ENCODE measurements at regions not wholly inside any gene's neighbourhood (a gene's known extent, or its start where the extent isn't known, plus 50 kb on each side); places are given as distances from the start of the nearest gene placed in this dataset.
"Not testable (repeated sequence)": the region's sequence is repeated elsewhere in the genome, so short reads cannot be mapped to it uniquely, and the experiment has no call there.

GRCh38 chr1:234836776-234837357 lies 226.9 kb upstream of the IRF2BP2 start:
- DNase-seq: no peak

DNA sequence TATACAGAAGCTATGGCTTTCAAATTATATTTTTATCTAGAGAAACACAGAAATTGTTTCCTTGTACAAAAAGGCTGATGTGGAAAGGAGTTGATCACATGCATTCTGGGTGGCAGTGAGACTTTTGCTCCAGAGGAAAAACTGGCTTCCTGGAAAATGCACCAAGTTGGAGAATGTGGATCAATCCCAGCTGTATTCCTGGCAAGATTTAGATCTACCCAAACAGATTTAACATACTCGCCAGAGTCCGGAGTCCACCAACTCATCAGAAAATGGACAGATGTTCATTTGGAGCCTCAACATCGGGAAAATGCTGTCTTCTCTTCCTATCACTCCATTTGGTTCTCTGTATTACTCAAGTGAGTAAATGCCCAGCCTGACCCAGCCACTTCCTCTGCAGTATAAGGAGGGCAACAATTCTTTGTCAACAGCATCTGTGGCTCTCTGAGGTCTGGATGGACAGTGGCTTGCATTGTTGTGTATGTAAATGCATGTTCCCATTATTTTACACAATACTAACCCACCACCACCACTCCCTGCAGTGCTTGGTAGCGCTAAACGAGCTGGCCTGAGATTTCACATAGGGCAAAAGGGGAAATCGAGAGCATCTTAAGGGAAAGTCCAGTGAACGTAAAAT lies 226.2 kb upstream of the IRF2BP2 start:
- no peak for DNase-seq

- no peak for DNase-seq
Measured at GRCh38 chr1:234835239-234835638, 225.3 kb upstream of the IRF2BP2 start.

GRCh38 chr1:234833646-234834045 lies 223.7 kb upstream of the IRF2BP2 start:
- DNase-seq: no peak

DNA sequence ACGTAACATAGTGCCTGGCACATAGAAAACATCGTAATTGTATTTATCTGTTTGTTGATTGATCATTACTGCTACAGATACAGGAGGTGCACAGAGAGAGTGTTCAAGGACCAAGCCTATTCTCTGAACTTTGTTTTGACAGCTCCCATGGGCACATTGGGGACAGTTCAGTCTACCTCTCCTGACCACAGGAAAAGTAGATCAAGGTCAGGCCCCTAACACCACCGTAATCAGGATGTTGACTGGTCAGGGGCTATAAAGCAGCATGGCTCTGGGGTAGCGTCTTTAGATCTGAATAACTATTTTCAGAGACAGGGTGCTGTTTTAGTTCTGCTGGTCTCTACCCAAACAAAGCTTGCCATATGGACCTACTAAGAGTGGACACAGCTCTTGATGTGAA lies 223.1 kb upstream of the IRF2BP2 start:
- DNase-seq: no peak

DNA sequence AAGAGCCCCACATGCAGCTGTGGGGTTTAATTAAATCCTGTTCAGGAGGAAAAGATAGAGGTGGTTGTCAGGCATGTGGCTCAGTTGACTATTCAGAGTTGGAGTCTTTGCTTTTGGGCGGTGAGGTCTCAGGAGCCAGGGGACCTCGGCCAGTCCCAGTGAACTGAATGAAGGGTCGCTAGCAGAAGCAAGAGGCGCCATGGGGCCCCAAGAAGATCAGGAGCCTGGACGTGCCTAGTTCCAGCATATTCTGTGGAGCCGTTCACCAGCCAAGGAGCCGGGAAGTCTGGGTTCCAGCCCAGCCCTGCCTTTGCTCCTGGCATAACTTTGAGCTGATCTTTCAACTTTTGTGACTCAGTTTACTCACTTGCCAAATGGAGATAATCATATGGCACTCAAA lies 217.7 kb upstream of the IRF2BP2 start:
- no peak for DNase-seq

DNA sequence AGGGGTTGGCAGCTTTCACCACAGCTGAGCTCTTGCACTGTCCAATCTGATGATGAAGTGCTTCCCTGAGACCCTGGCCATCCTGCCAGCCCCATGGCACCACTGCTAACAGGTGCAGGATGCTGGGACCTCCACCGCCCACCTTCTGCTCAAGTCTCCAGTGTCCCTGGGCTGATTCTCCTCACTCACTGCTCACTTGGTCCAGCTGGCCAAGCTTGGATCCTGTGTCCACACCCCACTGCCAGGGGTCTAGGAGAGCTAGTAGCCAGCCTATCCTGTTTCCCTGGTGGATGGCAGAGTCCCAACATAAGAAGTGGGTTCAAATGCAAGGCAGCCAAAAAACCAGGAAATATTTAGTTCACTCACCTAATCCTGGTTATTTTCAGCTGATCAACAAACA lies 217.2 kb upstream of the IRF2BP2 start:
- DNase-seq: no peak

GRCh38 chr1:234826352-234826751 lies 216.4 kb upstream of the IRF2BP2 start:
- DNase-seq: no peak

DNA sequence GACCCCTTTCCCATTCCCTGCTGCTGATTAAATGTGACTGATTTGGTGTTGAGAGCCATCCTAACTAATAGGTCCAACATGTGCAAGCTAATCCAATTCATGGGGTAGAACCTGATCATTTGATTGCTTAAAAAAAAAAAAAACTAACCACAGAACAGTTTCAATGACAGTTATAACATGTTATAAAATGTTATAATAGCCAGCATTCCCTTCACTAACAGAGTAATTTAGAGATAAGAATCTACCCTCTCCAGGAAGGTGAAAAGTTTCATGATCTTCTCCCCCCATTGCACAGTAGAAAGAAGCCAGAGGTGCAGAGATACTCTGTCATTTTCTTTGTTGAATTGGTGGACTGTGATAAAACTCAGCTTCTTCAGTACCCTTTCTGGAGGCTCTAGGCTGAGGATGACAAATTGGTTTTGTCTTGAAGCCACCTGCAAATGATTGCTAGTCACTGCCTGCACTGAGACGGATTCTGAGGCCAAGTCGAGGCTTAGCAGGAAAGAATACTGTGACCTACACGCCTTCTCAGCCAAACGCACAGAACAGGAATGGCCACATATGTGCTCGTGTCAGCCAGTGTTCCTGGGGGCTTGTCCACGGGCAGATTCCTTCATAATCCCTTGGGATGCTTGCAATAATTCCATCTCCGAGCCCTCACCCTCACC lies 215.7 kb upstream of the IRF2BP2 start:
- DNase-seq: no peak

- not testable (repeated sequence) for DNase-seq
Measured at GRCh38 chr1:234824836-234825235, 214.9 kb upstream of the IRF2BP2 start.

- DNase-seq: no peak
Measured at GRCh38 chr1:234823191-234824176, 213.5 kb upstream of the IRF2BP2 start.

DNA sequence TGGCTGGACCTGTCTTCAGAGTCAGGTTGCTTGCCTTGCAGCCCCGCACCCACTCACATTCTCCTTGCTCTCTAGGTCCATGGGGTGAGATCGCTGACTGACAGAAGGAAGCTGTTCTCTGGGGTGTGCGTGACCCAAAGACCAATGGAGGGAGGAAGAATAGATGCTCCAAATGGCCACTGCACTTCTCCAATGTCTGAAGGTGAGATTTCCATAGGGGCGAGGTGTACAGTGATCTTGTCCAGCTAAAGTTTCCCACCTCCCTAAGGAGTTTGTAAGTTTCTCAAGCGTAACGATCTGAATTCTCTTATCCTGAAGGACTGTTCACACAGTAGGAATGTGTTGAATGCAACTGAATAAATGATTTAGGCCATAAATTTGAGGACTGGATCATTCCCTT lies 211.9 kb upstream of the IRF2BP2 start:
- no peak for DNase-seq

DNA sequence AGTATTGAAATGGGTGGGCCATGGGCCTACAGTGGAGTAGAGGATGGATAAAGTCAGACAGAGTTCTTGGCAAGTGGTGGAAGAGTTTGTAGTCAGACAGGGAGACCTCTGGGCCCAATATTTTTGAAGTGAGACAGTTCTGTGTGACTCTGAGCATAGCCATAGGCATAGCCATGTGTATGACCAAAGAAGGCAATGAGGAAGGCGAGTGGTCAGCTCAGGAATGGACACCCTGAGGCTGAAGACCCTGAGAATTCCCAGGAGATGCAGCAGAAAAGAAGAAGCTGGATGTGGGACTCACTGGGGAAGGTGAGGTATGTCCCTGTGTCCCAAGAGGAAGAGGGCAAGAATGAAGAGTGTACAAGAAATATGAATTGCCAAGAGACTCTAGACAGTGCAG lies 210.6 kb upstream of the IRF2BP2 start:
- no peak for DNase-seq

- not testable (repeated sequence) for DNase-seq
Measured at GRCh38 chr1:234819845-234820244, 209.9 kb upstream of the IRF2BP2 start.

DNA sequence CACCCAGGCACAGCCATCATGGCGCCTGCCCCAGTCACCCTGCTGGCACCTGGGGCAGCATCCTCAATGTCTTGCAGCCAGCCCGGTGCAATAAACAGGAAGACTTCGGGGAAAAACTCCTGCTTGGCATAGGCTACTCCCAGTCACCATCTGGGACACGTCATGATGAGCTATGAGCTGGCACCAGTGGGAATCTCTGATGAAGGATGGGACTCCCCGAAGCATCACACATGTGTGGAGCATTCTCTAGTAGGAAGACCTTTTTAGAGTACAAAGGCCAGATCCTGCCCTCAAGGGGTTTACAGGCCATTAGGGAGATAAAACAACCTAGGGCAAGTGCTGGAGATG lies 208.0 kb upstream of the IRF2BP2 start:
- not testable (repeated sequence) for DNase-seq

- not testable (repeated sequence) for DNase-seq
Measured at GRCh38 chr1:234817313-234818039, 207.5 kb upstream of the IRF2BP2 start.

- not testable (repeated sequence) for DNase-seq
Measured at GRCh38 chr1:234816864-234817263, 206.9 kb upstream of the IRF2BP2 start.

DNA sequence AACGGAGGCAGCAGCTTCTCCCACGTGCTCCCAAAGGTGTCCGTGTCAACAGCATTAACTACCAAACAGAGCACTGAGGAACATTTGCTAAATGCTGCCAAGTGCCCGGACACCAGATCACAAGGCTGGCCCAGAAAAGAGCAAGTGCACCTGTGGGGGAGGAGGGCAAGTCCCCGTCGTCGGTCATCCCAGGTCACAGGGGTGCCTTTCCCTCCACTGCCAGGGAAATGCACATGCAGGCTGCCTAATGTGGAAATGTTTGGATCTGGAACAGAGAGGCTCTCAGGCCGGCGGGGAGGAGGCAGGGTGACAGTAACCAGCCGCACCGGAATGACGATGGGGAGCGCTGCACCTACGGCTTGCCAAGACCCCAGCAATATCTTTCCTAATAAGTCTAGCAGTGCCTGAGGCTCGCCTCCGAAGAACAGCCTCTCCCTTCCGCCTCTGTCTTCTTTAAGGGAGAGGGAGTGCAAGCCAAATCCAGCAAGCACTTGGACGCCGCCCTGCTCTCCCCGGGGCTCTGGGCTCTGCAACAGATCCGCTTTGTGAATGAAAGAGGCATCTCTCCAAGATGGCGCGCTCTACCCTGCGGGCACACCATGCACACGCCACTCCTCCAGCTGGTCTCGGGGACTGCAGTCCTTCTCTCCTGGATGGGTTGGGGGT lies 206.3 kb upstream of the IRF2BP2 start:
- not testable (repeated sequence) for DNase-seq

DNA sequence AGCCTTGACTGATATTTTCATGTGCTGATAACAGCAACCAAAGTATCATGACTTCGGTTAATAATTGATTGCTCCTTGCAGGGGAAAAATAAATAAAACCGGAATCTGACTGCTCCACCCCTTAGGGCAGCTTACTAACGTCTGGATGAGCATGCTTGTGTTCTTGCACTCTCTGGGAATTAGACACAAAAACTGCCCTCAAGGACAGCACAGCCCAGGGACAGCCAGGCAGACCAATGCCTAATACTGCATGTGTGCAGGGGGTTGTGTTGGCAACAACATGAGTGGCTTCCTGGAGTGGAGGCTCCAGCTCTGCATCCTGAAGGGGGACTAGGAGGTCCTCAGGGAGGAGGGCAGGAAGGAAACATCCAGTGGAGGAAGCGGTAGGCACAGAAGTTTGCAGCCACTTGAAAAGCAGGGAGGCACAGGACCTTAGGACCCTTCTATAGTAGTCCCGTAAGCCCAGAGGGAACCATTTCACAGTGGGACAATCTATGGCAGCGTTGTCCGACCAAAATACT lies 205.4 kb upstream of the IRF2BP2 start:
- not testable (repeated sequence) for DNase-seq

DNA sequence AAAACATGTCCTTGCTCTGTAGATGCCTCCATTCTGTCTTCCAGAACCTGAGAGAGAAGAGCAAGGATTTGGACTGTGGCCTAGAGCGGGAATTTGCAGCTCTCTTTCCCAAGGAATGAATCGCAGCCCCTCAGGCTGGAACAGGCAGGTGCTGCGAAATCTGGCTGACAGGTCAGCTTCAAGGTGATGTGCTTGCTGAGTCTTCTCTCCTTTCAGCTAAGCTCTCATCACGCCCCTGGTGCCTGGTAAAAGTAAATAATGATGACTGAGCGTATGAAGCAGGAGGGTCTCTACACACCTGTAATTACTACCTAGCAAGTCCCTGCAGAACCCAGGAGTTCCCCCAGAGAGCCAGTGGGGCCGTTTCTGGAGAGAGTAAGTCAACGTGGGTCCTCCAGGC lies 204.3 kb upstream of the IRF2BP2 start:
- not testable (repeated sequence) for DNase-seq

- not testable (repeated sequence) for DNase-seq
Measured at GRCh38 chr1:234811824-234812223, 201.8 kb upstream of the IRF2BP2 start.

- not testable (repeated sequence) for DNase-seq
Measured at GRCh38 chr1:234810726-234811125, 200.7 kb upstream of the IRF2BP2 start.

Measured in stimulated activated CD4-positive, alpha-beta T cell treated with anti-CD3 and anti-CD28 coated beads, Interleukin-4, amount 100 ng/mL, for 4 hours (primary cell).